ENCODE measurements at regions not wholly inside any gene's neighbourhood (a gene's known extent, or its start where the extent isn't known, plus 50 kb on each side); places are given as distances from the start of the nearest gene placed in this dataset.

- no peak for TF ChIP-seq POLR2AphosphoS5 (IDR thresholded peaks at IDR 0.05; ENCODE audit: low read depth, low read length)
- no peak for TF ChIP-seq PAX5 (IDR thresholded peaks at IDR 0.05; ENCODE audit: insufficient read depth, low read length, severe bottlenecking)
- no peak for TF ChIP-seq POLR2A (IDR thresholded peaks at IDR 0.05; ENCODE audit: low read depth, low read length)
- TF ChIP-seq TAF1 (IDR thresholded peaks at IDR 0.05; ENCODE audit: low read depth, low read length), result no peak
- no peak for TF ChIP-seq POU2F2 (IDR thresholded peaks at IDR 0.05; ENCODE audit: low read depth, low read length)
- TF ChIP-seq SPI1 (IDR thresholded peaks at IDR 0.05; ENCODE audit: low read depth, low read length), result no peak
Measured at GRCh38 chr1:90246069-90246468, 251.2 kb downstream of the ZNF326 start.
